Keratinocyte (primary cell): ENCODE measurements at regions not wholly inside any gene's neighbourhood (a gene's known extent, or its start where the extent isn't known, plus 50 kb on each side); places are given as distances from the start of the nearest gene placed in this dataset.

Source experiments
- DNase-seq: peaks from one replicate; pipeline ENCODE4 v3.0.0-alpha.2; 2011; ENCODE audit warnings: low read depth, missing footprints, low spot score
- FAIRE-seq: peaks from 2 replicates; lab custom pipeline; 2011; peaks lifted over from hg19 to GRCh38; lab: Jason Lieb, UNC
- H2AFZ ChIP-seq: 2 replicates; pipeline ENCODE4 v1.6.0; 2012; ENCODE audit warnings: low read length, control low read depth, inconsistent platforms; ENCODE audit not compliant: control insufficient read depth
- H3K27ac ChIP-seq: 2 replicates; pipeline ENCODE4 v1.5.1; 2011; ENCODE audit warnings: low read length; ENCODE audit not compliant: control insufficient read depth, insufficient read depth
- H3K27me3 ChIP-seq: 3 replicates; pipeline ENCODE4 v1.6.0; 2011; ENCODE audit warnings: low read length; ENCODE audit not compliant: control insufficient read depth, insufficient read depth; ENCODE audit errors: extremely low read depth
- H3K36me3 ChIP-seq, 2 experiments: 2 replicates in 1 of 2; 3 replicates in 1 of 2; pipeline ENCODE4 v1.5.1; 2011; ENCODE audit warnings: low read length in 2 of 2, mild to moderate bottlenecking in 1 of 2; ENCODE audit not compliant: control insufficient read depth in 2 of 2, insufficient read depth in 2 of 2; ENCODE audit errors: extremely low read depth in 1 of 2
- H3K4me1 ChIP-seq: 3 replicates; pipeline ENCODE4 v1.5.1; 2011; ENCODE audit warnings: low read length; ENCODE audit not compliant: control insufficient read depth, insufficient read depth; ENCODE audit errors: extremely low read depth
- H3K4me2 ChIP-seq: 3 replicates; pipeline ENCODE4 v1.6.0; 2011; ENCODE audit warnings: low read depth, low read length; ENCODE audit not compliant: control insufficient read depth, insufficient read depth; ENCODE audit errors: extremely low read depth
- H3K4me3 ChIP-seq, 3 experiments: fragments of 200-600 bp in 1 of 3; sonication (generic) in 1 of 3; 2 replicates in 2 of 3; 3 replicates in 1 of 3; pipeline ENCODE4 v1.5.1; 2011 to 2016; ENCODE audit warnings: low read length in 3 of 3, mild to moderate bottlenecking in 3 of 3, control low read depth in 2 of 3, inconsistent platforms in 1 of 3, low read depth in 1 of 3, mixed read lengths in 1 of 3, mixed run types in 1 of 3, moderate library complexity in 1 of 3; ENCODE audit not compliant: control insufficient read depth in 2 of 3, insufficient read depth in 2 of 3; ENCODE audit errors: extremely low read depth in 1 of 3
- H3K79me2 ChIP-seq: 2 replicates; pipeline ENCODE4 v1.6.0; 2012; ENCODE audit warnings: low read length; ENCODE audit not compliant: control insufficient read depth, insufficient read depth
- H3K9ac ChIP-seq: 3 replicates; pipeline ENCODE4 v1.6.0; 2011; ENCODE audit warnings: low read length; ENCODE audit not compliant: control insufficient read depth, insufficient read depth; ENCODE audit errors: extremely low read depth
- H3K9me1 ChIP-seq: 3 replicates; pipeline ENCODE4 v1.6.0; 2011; ENCODE audit warnings: low read length; ENCODE audit not compliant: control insufficient read depth, insufficient read depth; ENCODE audit errors: extremely low read depth
- H3K9me3 ChIP-seq: 2 replicates; pipeline ENCODE4 v1.5.1; 2012; ENCODE audit warnings: low read depth, low read length; ENCODE audit not compliant: control insufficient read depth
- H4K20me1 ChIP-seq: 3 replicates; pipeline ENCODE4 v1.6.0; 2011; ENCODE audit warnings: low read length; ENCODE audit not compliant: control insufficient read depth, insufficient read depth; ENCODE audit errors: extremely low read depth
- CTCF ChIP-seq, 3 experiments: IDR thresholded peaks in 1 of 3; conservative IDR thresholded peaks in 1 of 3; optimal IDR thresholded peaks in 1 of 3; 2 replicates in 2 of 3; 3 replicates in 1 of 3; pipeline versions ENCODE3 to v1.5.1; 2011; ENCODE audit warnings: low read length in 3 of 3, mild to moderate bottlenecking in 3 of 3, moderate library complexity in 2 of 3, control low read depth in 1 of 3, inconsistent platforms in 1 of 3; ENCODE audit not compliant: insufficient read depth in 2 of 3; ENCODE audit errors: extremely low read depth in 1 of 3
- EZH2 ChIP-seq: IDR thresholded peaks from one replicate; pipeline ENCODE4 v1.6.1; 2012; ENCODE audit warnings: inconsistent platforms, mild to moderate bottlenecking, low read length, moderate library complexity
- dilution Hi-C: fragments of 300-500 bp; cut with MboI; formaldehyde crosslinking; loops from one replicate; pipeline ENCODE4 v1.7.0; 2020; ENCODE audit warnings: low sequenced_read_pairs; ENCODE audit not compliant: extremely low pct_ligation_motif_present

GRCh38 chr1:83625646-83626045 is 373.3 kb downstream of the TTLL7 start:
- no peaks in the 10 kb centered on the region for H3K9me3 ChIP-seq
- H2AFZ ChIP-seq = no peak overlapping the region
- H3K79me2 ChIP-seq = no peaks in the 10 kb centered on the region
- FAIRE-seq (no peak), DNase-seq (no peak)
- no peak overlapping the region for H3K4me2 ChIP-seq
- H3K4me1 ChIP-seq = no peaks in the 10 kb centered on the region
- TF ChIP-seq EZH2 = no peak
- no peak for TF ChIP-seq CTCF (optimal IDR thresholded peaks at IDR 0.05 in 1 of 3, IDR thresholded peaks at IDR 0.05 in 1 of 3, conservative IDR thresholded peaks at IDR 0.05 in 1 of 3; ENCODE audit: extremely low read depth in 1 of 3, insufficient read depth in 2 of 3, low read length in 3 of 3)
- no peak overlapping the region for H3K27ac ChIP-seq
- no peaks in the 10 kb centered on the region for H4K20me1 ChIP-seq
- no peak overlapping the region for H3K4me3 ChIP-seq
- H3K9me1 ChIP-seq = no peaks in the 10 kb centered on the region
- no peak overlapping the region for H3K9ac ChIP-seq
- dilution Hi-C loops = no loop called here
- H3K36me3 ChIP-seq = no peaks in the 10 kb centered on the region
- H3K27me3 ChIP-seq = no peaks in the 10 kb centered on the region

GRCh38 chr1:83620016-83620415 is 378.9 kb downstream of the TTLL7 start:
- H3K4me3 ChIP-seq = no peak overlapping the region
- H3K79me2 ChIP-seq = no peaks in the 10 kb centered on the region
- DNase-seq (no peak), FAIRE-seq (no peak)
- H3K27me3 ChIP-seq = no peaks in the 10 kb centered on the region
- H3K36me3 ChIP-seq = no peaks in the 10 kb centered on the region
- H3K4me2 ChIP-seq = no peak overlapping the region
- no peaks in the 10 kb centered on the region for H3K9me3 ChIP-seq
- H3K4me1 ChIP-seq = no peaks in the 10 kb centered on the region
- no peak overlapping the region for H3K9ac ChIP-seq
- H4K20me1 ChIP-seq = no peaks in the 10 kb centered on the region
- no peak for TF ChIP-seq CTCF (optimal IDR thresholded peaks at IDR 0.05 in 1 of 3, IDR thresholded peaks at IDR 0.05 in 1 of 3, conservative IDR thresholded peaks at IDR 0.05 in 1 of 3; ENCODE audit: extremely low read depth in 1 of 3, insufficient read depth in 2 of 3, low read length in 3 of 3)
- TF ChIP-seq EZH2 = no peak
- no peak overlapping the region for H3K27ac ChIP-seq
- H2AFZ ChIP-seq = no peak overlapping the region
- dilution Hi-C loops = no loop called here
- H3K9me1 ChIP-seq = no peaks in the 10 kb centered on the region
